Adipocyte (in vitro differentiated cells): ENCODE measurements at regions not wholly inside any gene's neighbourhood (a gene's known extent, or its start where the extent isn't known, plus 50 kb on each side); places are given as distances from the start of the nearest gene placed in this dataset.
"Not testable (repeated sequence)": the region's sequence is repeated elsewhere in the genome, so short reads cannot be mapped to it uniquely, and the experiment has no call there.

Experiments
- DNase-seq: peaks from one replicate; pipeline ENCODE4 v3.0.0-alpha.2; 2015; ENCODE audit warnings: low read depth
- H3K27me3 ChIP-seq: replicated peaks from 2 replicates; pipeline ENCODE4 v1.7.0; 2013; ENCODE audit warnings: mild to moderate bottlenecking, low read length, moderate library complexity; ENCODE audit not compliant: control insufficient read depth, insufficient read depth
- H3K36me3 ChIP-seq: 2 replicates; pipeline ENCODE4 v1.7.0; 2013; ENCODE audit warnings: low read length, mild to moderate bottlenecking, moderate library complexity; ENCODE audit not compliant: control insufficient read depth, insufficient read depth, severe bottlenecking
- H3K4me1 ChIP-seq: 2 replicates; pipeline ENCODE4 v1.7.0; 2013; ENCODE audit warnings: mild to moderate bottlenecking, low read length, moderate library complexity; ENCODE audit not compliant: control insufficient read depth, insufficient read depth
- H3K4me3 ChIP-seq: 2 replicates; pipeline ENCODE4 v1.7.0; 2013; ENCODE audit warnings: mild to moderate bottlenecking, low read length, moderate library complexity
- H3K9ac ChIP-seq: 2 replicates; pipeline ENCODE4 v1.7.0; 2013; ENCODE audit warnings: mild to moderate bottlenecking, low read length, moderate library complexity
- H3K9me3 ChIP-seq: 2 replicates; pipeline ENCODE4 v1.7.0; 2013; ENCODE audit warnings: mild to moderate bottlenecking, low read length, moderate library complexity; ENCODE audit not compliant: control insufficient read depth

DNA sequence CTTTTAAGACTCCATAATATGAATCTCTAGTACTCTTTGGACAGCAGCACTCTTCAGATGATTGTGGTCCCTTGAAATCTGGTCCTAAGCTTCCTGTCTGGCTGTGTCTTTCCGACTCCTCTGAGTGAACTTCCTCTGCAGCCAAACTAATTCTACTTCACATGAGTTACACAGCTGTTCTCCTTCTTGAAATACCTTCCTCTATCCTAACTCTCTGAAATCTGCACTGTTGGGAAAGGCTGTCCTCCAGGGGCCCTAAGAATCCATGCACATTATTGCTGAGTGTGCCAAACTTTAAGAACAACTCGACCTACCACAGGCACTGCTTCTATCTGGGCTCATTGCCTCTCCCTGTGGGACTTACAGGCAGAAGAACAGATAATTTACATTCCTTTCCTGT, 217.3 kb upstream of the ARHGAP42 start:
- Histone ChIP-seq H3K36me3 (no peaks in the 10 kb centered on the region), H3K4me3 (no peak overlapping the region), H3K9me3 (no peaks in the 10 kb centered on the region), H3K27me3 (no peaks in the 10 kb centered on the region), H3K4me1 (no peaks in the 10 kb centered on the region), H3K9ac (no peak overlapping the region)
- DNase-seq: no peak

DNA sequence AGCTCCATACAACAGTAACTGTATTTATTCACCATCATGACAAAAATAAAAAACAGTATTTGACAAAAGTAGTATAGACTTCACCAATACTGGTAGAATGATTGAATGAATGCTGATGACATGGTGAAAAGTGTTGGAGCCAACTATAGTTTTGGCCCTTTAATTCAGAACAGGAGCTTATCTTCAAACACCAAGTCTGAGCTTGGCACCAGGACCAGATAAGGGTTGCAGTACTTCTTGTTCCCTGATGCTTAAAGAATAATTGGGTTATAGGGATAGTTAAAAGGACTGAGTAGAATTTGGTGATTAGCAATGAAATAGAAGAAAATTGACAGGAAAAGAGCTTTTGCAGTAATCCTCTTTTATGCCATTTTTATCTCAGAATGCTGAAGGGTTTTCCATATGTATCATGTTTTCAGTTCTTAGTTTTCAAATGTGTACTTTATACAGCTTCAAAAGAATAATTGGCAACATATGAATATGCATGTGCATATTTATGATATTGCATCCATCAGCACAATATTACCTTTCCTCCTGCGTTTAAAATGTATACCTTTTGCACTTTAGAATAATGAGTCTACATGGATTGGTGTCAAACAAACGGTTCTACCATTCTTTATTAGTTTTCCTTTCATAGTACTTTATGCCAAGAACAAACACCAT, 214.2 kb upstream of the ARHGAP42 start:
- Histone ChIP-seq H3K36me3 (no peaks in the 10 kb centered on the region), H3K9me3 (no peaks in the 10 kb centered on the region), H3K4me1 (no peaks in the 10 kb centered on the region), H3K9ac (no peak overlapping the region), H3K27me3 (no peaks in the 10 kb centered on the region), H3K4me3 (no peak overlapping the region)
- no peak for DNase-seq

GRCh38 chr11:100473390-100473740, 213.7 kb upstream of the ARHGAP42 start:
- no peaks in the 10 kb centered on the region for H3K4me1 ChIP-seq
- H3K9ac ChIP-seq: no peak overlapping the region
- no peaks in the 10 kb centered on the region for H3K27me3 ChIP-seq
- no peaks in the 10 kb centered on the region for H3K9me3 ChIP-seq
- no peaks in the 10 kb centered on the region for H3K36me3 ChIP-seq
- H3K4me3 ChIP-seq: no peak overlapping the region
- no peak for DNase-seq

DNA sequence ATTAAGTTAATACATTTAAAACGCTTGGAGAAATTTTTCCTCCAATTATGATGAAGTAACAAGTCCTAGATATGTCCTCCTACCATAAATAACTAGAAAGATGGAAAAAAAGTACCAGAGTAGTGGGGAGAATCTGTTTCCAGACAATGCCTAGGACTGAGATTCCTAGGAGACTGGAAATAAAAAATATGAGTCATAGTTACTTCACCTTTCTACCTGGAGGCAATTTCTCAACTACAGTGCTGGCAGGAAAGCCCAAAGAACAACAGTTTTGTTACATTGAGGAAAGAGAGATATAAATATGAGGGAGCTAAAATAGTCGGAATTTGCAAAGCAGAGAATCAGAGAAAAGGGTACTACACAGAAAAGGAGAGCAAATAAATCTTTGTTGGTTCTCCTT, 202.1 kb upstream of the ARHGAP42 start:
- no peak for DNase-seq
- Histone ChIP-seq H3K9me3 (peaks cover 9% of the 10 kb centered on the region), H3K36me3 (no peaks in the 10 kb centered on the region), H3K9ac (no peak overlapping the region), H3K4me3 (no peak overlapping the region), H3K27me3 (no peaks in the 10 kb centered on the region), H3K4me1 (no peaks in the 10 kb centered on the region)

DNA sequence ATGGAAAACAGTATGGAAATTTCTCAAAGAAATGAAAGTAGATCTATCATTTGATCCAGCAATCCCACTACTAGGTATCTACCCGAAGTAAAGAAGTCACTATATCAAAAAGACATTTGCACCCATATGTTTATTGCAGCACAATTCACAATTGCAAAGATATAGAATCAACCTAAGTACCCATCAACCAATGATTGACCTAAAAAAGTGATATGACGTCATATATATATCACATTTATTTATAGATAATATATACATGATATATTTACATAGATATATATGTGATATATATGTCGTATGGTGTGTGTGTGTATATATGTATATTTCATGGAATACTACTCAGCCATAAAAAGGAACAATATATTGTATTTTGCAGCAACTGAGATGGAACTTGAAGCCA, 188.3 kb upstream of the ARHGAP42 start:
- peaks cover 13% of the 10 kb centered on the region for H3K9me3 ChIP-seq
- no peaks in the 10 kb centered on the region for H3K36me3 ChIP-seq
- H3K9ac ChIP-seq: no peak overlapping the region
- H3K4me1 ChIP-seq: no peaks in the 10 kb centered on the region
- no peak for DNase-seq
- H3K27me3 ChIP-seq: no peaks in the 10 kb centered on the region
- H3K4me3 ChIP-seq: no peak overlapping the region

DNA sequence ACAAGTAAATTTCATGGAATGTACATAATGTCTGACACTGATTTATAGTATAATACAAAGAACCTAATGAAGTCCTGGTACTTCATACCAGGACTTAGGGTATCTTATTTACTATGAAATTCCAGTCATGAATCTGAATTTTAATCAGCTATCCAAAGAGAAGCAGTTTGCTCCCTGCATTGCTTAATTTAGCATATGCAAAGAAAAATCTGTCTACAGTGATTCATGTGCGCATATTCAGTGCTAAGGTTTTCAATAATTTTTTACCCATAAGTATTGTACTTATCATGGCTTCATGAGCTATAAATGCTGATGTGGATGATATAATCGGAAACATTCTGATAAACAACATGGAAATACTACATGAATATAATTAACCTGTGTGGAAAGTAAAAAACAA, 185.6 kb upstream of the ARHGAP42 start:
- no peak overlapping the region for H3K9ac ChIP-seq
- no peaks in the 10 kb centered on the region for H3K36me3 ChIP-seq
- no peak for DNase-seq
- no peaks in the 10 kb centered on the region for H3K4me1 ChIP-seq
- no peak overlapping the region for H3K4me3 ChIP-seq
- peaks cover 13% of the 10 kb centered on the region for H3K9me3 ChIP-seq
- no peaks in the 10 kb centered on the region for H3K27me3 ChIP-seq

GRCh38 chr11:100512475-100512874, 174.6 kb upstream of the ARHGAP42 start:
- Histone ChIP-seq H3K36me3 (no peaks in the 10 kb centered on the region), H3K4me1 (no peaks in the 10 kb centered on the region), H3K9ac (no peak overlapping the region), H3K9me3 (no peaks in the 10 kb centered on the region), H3K4me3 (no peak overlapping the region), H3K27me3 (no peaks in the 10 kb centered on the region)
- DNase-seq: no peak

DNA sequence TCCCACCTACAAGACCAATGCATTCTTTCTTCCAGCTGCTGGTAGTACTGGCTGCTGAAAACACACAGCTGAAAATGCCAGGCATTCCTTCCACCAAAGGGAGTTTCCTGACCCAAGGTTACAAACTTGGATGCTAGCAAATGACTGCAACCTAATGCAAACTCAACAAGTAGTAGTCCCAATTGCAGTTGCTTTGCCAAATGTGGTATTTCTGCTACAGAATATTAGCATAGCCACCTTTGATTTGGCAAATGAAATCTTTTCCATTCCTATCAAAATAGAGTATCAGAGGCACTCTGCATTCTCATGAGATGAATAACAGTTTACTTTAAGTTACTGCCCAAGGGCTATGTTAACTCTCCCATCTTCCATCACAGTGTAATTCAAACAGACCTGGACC, 172.0 kb upstream of the ARHGAP42 start:
- no peak overlapping the region for H3K9ac ChIP-seq
- peak; percentile 39 for DNase-seq

GRCh38 chr11:100525197-100525596, 161.9 kb upstream of the ARHGAP42 start:
- no peaks in the 10 kb centered on the region for H3K4me1 ChIP-seq
- no peak for DNase-seq
- no peak overlapping the region for H3K9ac ChIP-seq
- H3K4me3 ChIP-seq: no peak overlapping the region
- no peaks in the 10 kb centered on the region for H3K36me3 ChIP-seq
- H3K27me3 ChIP-seq: no peaks in the 10 kb centered on the region
- peaks cover 18% of the 10 kb centered on the region for H3K9me3 ChIP-seq

More for the DNA sequence above, 172.0 kb upstream of the ARHGAP42 start:
- Histone ChIP-seq H3K27me3 (no peaks in the 10 kb centered on the region), H3K4me3 (no peak overlapping the region), H3K36me3 (no peaks in the 10 kb centered on the region), H3K4me1 (no peaks in the 10 kb centered on the region), H3K9me3 (peaks cover 10% of the 10 kb centered on the region)

GRCh38 chr11:100525635-100526034, 161.5 kb upstream of the ARHGAP42 start:
- Histone ChIP-seq H3K9me3 (peaks cover 18% of the 10 kb centered on the region), H3K36me3 (no peaks in the 10 kb centered on the region), H3K9ac (no peak overlapping the region), H3K4me3 (no peak overlapping the region), H3K27me3 (no peaks in the 10 kb centered on the region), H3K4me1 (no peaks in the 10 kb centered on the region)
- DNase-seq: no peak

DNA sequence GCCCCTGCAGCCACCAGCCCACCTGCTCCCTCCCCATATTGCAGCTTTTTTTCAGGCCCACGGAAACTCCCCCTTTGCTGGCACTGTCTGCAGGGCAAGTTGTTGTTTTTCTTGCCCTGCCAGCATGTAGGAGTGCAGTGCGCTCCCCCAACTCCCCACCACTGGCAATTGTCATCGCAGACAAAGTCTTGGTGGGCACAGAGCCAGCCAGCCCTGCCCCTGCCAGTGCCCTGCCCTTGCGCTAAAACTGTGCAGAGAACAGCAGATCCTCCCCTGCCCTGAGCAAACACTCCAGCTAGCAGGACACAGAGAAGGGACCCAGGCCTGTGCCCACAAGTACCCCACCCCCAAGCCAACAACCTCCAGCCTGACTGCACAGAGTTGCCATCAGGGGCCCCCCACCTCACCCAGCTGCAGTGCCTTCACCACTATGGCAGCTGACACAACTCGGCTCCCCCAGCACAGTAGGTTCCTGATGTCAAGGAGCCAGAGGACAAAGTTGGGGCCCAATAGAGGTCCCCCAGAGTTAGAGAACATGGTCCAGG, 158.1 kb upstream of the ARHGAP42 start:
- peaks cover 11% of the 10 kb centered on the region for H3K9me3 ChIP-seq
- H3K4me3 ChIP-seq: no peak overlapping the region
- no peaks in the 10 kb centered on the region for H3K36me3 ChIP-seq
- DNase-seq: no peak
- H3K9ac ChIP-seq: no peak overlapping the region
- H3K27me3 ChIP-seq: no peaks in the 10 kb centered on the region
- H3K4me1 ChIP-seq: no peaks in the 10 kb centered on the region

DNA sequence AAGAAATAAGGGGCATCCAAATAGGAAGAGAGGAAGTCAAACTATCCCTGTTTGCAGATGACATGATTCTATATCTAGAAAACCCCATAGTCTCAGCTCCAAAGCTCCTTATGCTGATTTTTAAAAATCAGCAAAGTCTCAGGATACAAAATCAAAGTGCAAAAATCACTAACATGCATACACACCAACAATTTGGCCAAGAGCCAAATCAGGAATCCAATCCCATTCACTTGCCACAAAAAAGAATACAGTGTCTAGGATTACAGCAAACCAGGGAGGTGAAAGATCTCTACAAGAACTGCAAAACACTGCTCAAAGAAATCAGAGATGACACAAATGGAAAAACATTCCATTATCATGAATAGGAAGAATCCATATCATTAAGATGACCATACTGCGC, 155.8 kb upstream of the ARHGAP42 start:
- not testable (repeated sequence) for H3K27me3 ChIP-seq, H3K36me3 ChIP-seq, H3K4me1 ChIP-seq, DNase-seq, H3K9ac ChIP-seq, H3K9me3 ChIP-seq, H3K4me3 ChIP-seq
